ENCODE measurements at regions not wholly inside any gene's neighbourhood (a gene's known extent, or its start where the extent isn't known, plus 50 kb on each side); places are given as distances from the start of the nearest gene placed in this dataset.
A peak's percentile ranks its signal among the peaks of the same experiment; 100 is the strongest.
"Not testable (repeated sequence)": the region's sequence is repeated elsewhere in the genome, so short reads cannot be mapped to it uniquely, and the experiment has no call there.

GRCh38 chr10:109809954-109810353, 113.4 kb downstream of the XPNPEP1 start:
- not testable (repeated sequence) for H3K27ac Mint-ChIP-seq, H3K27me3 Mint-ChIP-seq, H3K4me3 Mint-ChIP-seq

GRCh38 chr10:109801191-109801590, 122.1 kb downstream of the XPNPEP1 start:
- not testable (repeated sequence) for H3K9me3 Mint-ChIP-seq, H3K27ac Mint-ChIP-seq, ATAC-seq, DNase-seq, H3K4me1 Mint-ChIP-seq, H3K4me3 Mint-ChIP-seq
- H3K27me3 Mint-ChIP-seq = peaks cover 39% of the 10 kb centered on the region

More at GRCh38 chr10:109809954-109810353, 113.4 kb downstream of the XPNPEP1 start:
- ATAC-seq, DNase-seq, H3K4me1 Mint-ChIP-seq: not testable (repeated sequence)
- H3K9me3 Mint-ChIP-seq = peaks cover 0 to 29% of the 10 kb centered on the region in 2 donors

- Mint-ChIP-seq H3K9me3 (peaks cover 9 to 11% of the 10 kb centered on the region in 2 donors), H3K27ac (no peak overlapping the region), H3K4me3 (no peak overlapping the region), H3K4me1 (no peaks in the 10 kb centered on the region), H3K27me3 (peaks cover 7% of the 10 kb centered on the region)
- no peak for ATAC-seq
- DNase-seq = no peak
Observed at GRCh38 chr10:109790647-109791046, 132.7 kb downstream of the XPNPEP1 start.

- H3K4me1 Mint-ChIP-seq = no peaks in the 10 kb centered on the region
- no peak overlapping the region for H3K27ac Mint-ChIP-seq
- DNase-seq = no peak
- H3K27me3 Mint-ChIP-seq = peaks cover 19% of the 10 kb centered on the region
- no peak overlapping the region for H3K4me3 Mint-ChIP-seq
- no peak for ATAC-seq
- no peaks in the 10 kb centered on the region for H3K9me3 Mint-ChIP-seq
Observed at GRCh38 chr10:109784236-109784635, 139.1 kb downstream of the XPNPEP1 start.

- H3K4me3 Mint-ChIP-seq = no peak overlapping the region
- ATAC-seq = no peak
Observed at GRCh38 chr10:109783286-109783685, 140.0 kb downstream of the XPNPEP1 start.

GRCh38 chr10:109780997-109781396, 142.3 kb downstream of the XPNPEP1 start:
- Mint-ChIP-seq H3K4me1 (no peaks in the 10 kb centered on the region), H3K9me3 (no peaks in the 10 kb centered on the region), H3K27ac (no peak overlapping the region), H3K27me3 (peaks cover 23% of the 10 kb centered on the region), H3K4me3 (no peak overlapping the region)
- ATAC-seq = no peak
- no peak for DNase-seq

More at GRCh38 chr10:109783286-109783685, 140.0 kb downstream of the XPNPEP1 start:
- Mint-ChIP-seq H3K27me3 (peaks cover 18% of the 10 kb centered on the region), H3K9me3 (no peaks in the 10 kb centered on the region), H3K4me1 (no peaks in the 10 kb centered on the region), H3K27ac (peak overlapping the region in 1 of 2 donors; percentile 55)
- DNase-seq = no peak

GRCh38 chr10:109778993-109779392, 144.3 kb downstream of the XPNPEP1 start:
- DNase-seq (no peak), ATAC-seq (no peak)
- peaks cover 23% of the 10 kb centered on the region for H3K27me3 Mint-ChIP-seq
- H3K4me1 Mint-ChIP-seq = no peaks in the 10 kb centered on the region
- no peak overlapping the region for H3K4me3 Mint-ChIP-seq
- H3K9me3 Mint-ChIP-seq = no peaks in the 10 kb centered on the region
- no peak overlapping the region for H3K27ac Mint-ChIP-seq

- H3K27ac Mint-ChIP-seq = no peak overlapping the region
- no peaks in the 10 kb centered on the region for H3K4me1 Mint-ChIP-seq
- peaks cover 10% of the 10 kb centered on the region for H3K27me3 Mint-ChIP-seq
- DNase-seq = peak in 1 of 2 donors; percentile 1
- no peak for ATAC-seq
- no peaks in the 10 kb centered on the region for H3K9me3 Mint-ChIP-seq
- no peak overlapping the region for H3K4me3 Mint-ChIP-seq
Observed at GRCh38 chr10:109774121-109774440, 149.2 kb downstream of the XPNPEP1 start.

- peaks cover 7% of the 10 kb centered on the region for H3K27me3 Mint-ChIP-seq
- DNase-seq (no peak), ATAC-seq (no peak)
- no peaks in the 10 kb centered on the region for H3K9me3 Mint-ChIP-seq
- no peak overlapping the region for H3K27ac Mint-ChIP-seq
- H3K4me1 Mint-ChIP-seq = no peaks in the 10 kb centered on the region
- H3K4me3 Mint-ChIP-seq = no peak overlapping the region
Observed at GRCh38 chr10:109773288-109774120, 149.8 kb downstream of the XPNPEP1 start.

GRCh38 chr10:109770663-109771062, 152.6 kb downstream of the XPNPEP1 start:
- Mint-ChIP-seq H3K9me3 (no peaks in the 10 kb centered on the region), H3K27me3 (no peaks in the 10 kb centered on the region)

GRCh38 chr10:109769966-109770365, 153.3 kb downstream of the XPNPEP1 start:
- no peaks in the 10 kb centered on the region for H3K4me1 Mint-ChIP-seq
- ATAC-seq (no peak), DNase-seq (no peak)
- H3K27me3 Mint-ChIP-seq = no peaks in the 10 kb centered on the region
- no peak overlapping the region for H3K4me3 Mint-ChIP-seq
- H3K27ac Mint-ChIP-seq = no peak overlapping the region
- H3K9me3 Mint-ChIP-seq = no peaks in the 10 kb centered on the region

More at GRCh38 chr10:109770663-109771062, 152.6 kb downstream of the XPNPEP1 start:
- Mint-ChIP-seq H3K4me3 (no peak overlapping the region), H3K27ac (no peak overlapping the region), H3K4me1 (no peaks in the 10 kb centered on the region)
- no peak for DNase-seq
- ATAC-seq = no peak

GRCh38 chr10:109765838-109766237, 157.5 kb downstream of the XPNPEP1 start:
- no peaks in the 10 kb centered on the region for H3K9me3 Mint-ChIP-seq
- DNase-seq = no peak
- ATAC-seq = no peak
- no peak overlapping the region for H3K27ac Mint-ChIP-seq
- H3K27me3 Mint-ChIP-seq = no peaks in the 10 kb centered on the region
- no peak overlapping the region for H3K4me3 Mint-ChIP-seq
- no peaks in the 10 kb centered on the region for H3K4me1 Mint-ChIP-seq

GRCh38 chr10:109762555-109762954, 160.8 kb downstream of the XPNPEP1 start:
- no peak overlapping the region for H3K27ac Mint-ChIP-seq
- H3K9me3 Mint-ChIP-seq = no peaks in the 10 kb centered on the region

GRCh38 chr10:109757670-109758069, 165.6 kb downstream of the XPNPEP1 start:
- H3K27ac Mint-ChIP-seq = peak overlapping the region in 1 of 2 donors; percentile 55
- ATAC-seq, H3K9me3 Mint-ChIP-seq, H3K4me1 Mint-ChIP-seq, H3K4me3 Mint-ChIP-seq, DNase-seq, H3K27me3 Mint-ChIP-seq: not testable (repeated sequence)

More at GRCh38 chr10:109762555-109762954, 160.8 kb downstream of the XPNPEP1 start:
- H3K27me3 Mint-ChIP-seq = no peaks in the 10 kb centered on the region
- no peak for ATAC-seq
- no peaks in the 10 kb centered on the region for H3K4me1 Mint-ChIP-seq
- H3K4me3 Mint-ChIP-seq = no peak overlapping the region
- DNase-seq = no peak

- H3K27me3 Mint-ChIP-seq = no peaks in the 10 kb centered on the region
- H3K9me3 Mint-ChIP-seq = peaks cover 0 to 6% of the 10 kb centered on the region in 2 donors
- ATAC-seq (no peak), DNase-seq (no peak)
- H3K27ac Mint-ChIP-seq = no peak overlapping the region
- no peak overlapping the region for H3K4me3 Mint-ChIP-seq
- H3K4me1 Mint-ChIP-seq = no peaks in the 10 kb centered on the region
Observed at GRCh38 chr10:109746861-109747260, 176.4 kb downstream of the XPNPEP1 start.

- no peaks in the 10 kb centered on the region for H3K27me3 Mint-ChIP-seq
- no peak overlapping the region for H3K4me3 Mint-ChIP-seq
- DNase-seq = no peak
- H3K27ac Mint-ChIP-seq = no peak overlapping the region
- no peak for ATAC-seq
- peaks cover 0 to 6% of the 10 kb centered on the region in 2 donors for H3K9me3 Mint-ChIP-seq
- H3K4me1 Mint-ChIP-seq = no peaks in the 10 kb centered on the region
Observed at GRCh38 chr10:109744020-109744419, 179.3 kb downstream of the XPNPEP1 start.

Data from stimulated activated naive CD8-positive, alpha-beta T cell treated with anti-CD3 and anti-CD28 coated beads, Interleukin-15, amount 100 ng/mL, for 72 hours (primary cell).